ENCODE measurements at regions not wholly inside any gene's neighbourhood (a gene's known extent, or its start where the extent isn't known, plus 50 kb on each side); places are given as distances from the start of the nearest gene placed in this dataset.

DNA sequence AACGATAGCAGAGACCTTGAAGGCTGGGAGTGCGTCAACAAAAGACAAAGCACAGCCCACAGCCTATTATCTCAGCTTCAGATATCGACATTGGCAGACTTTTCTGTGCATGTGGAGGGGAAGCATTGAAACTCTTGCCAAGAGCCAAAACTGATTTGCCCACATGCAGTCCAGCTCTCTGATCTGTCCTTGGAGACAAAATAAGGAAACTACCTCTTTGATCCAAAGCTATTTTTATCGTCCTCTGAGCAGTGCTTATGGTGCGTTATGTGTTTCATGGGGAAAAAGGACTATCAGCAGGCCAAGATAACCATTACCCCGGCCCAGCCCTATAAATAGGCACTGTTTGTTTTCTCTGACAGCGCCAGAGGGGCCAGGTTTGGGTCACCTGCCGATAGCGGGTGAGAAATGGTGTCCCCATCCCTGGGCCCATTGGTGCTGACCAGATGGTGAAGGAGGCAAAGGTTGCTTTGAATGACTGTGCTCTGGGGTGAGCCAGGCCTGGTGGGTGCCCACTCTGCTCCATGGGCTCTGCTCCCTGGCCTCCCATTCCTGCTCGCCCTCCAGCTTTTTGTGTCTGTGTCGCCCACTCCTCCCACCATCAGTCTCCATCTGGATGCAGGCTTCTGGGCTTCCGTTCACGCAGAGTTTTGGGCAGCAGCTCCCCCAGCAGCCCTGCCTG lies 176.1 kb upstream of the HS6ST1 start:
- Histone ChIP-seq H3K36me3 (ENCODE audit: control insufficient read depth, insufficient read depth, low read length) (no peaks in the 10 kb centered on the region), H3K4me3 (ENCODE audit: low read depth, low read length) (no peak overlapping the region), H3K27me3 (ENCODE audit: control insufficient read depth, insufficient read depth, low read length) (peaks cover 7% of the 10 kb centered on the region), H3K9me3 (ENCODE audit: control insufficient read depth, insufficient read depth, low read length) (no peaks in the 10 kb centered on the region), H3K4me1 (ENCODE audit: control insufficient read depth, insufficient read depth, low read length) (peaks cover 22% of the 10 kb centered on the region), H3K9ac (ENCODE audit: low read depth, low read length) (no peak overlapping the region)

- H3K27me3 ChIP-seq (ENCODE audit: control insufficient read depth, insufficient read depth, low read length): peaks cover 7% of the 10 kb centered on the region
- H3K4me1 ChIP-seq (ENCODE audit: control insufficient read depth, insufficient read depth, low read length): peaks cover 9% of the 10 kb centered on the region
- no peaks in the 10 kb centered on the region for H3K36me3 ChIP-seq (ENCODE audit: control insufficient read depth, insufficient read depth, low read length)
- no peak overlapping the region for H3K4me3 ChIP-seq (ENCODE audit: low read depth, low read length)
- H3K9ac ChIP-seq (ENCODE audit: low read depth, low read length): no peak overlapping the region
- no peaks in the 10 kb centered on the region for H3K9me3 ChIP-seq (ENCODE audit: control insufficient read depth, insufficient read depth, low read length)
These were observed 177.4 kb upstream of the HS6ST1 start for GRCh38 chr2:128495996-128496547.

DNA sequence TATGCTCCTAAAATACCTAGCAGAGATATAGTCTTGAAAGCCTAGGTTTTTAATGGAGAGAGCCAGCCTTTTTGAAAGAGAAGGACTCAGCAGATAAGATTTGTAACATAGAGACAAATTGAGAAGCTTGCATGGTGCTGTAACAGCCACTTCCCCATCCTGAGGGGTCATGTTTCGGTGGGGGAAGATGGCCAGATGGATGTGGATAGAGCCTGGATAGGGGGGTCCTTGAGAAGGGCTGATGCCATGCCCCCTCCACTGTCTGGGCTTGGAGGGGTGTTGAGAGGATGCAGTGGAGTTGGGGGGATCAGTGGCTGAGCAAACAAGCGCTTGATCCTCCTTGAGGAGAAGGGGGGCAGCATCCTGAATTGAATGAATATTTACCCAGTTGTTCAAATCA lies 178.0 kb upstream of the HS6ST1 start:
- Histone ChIP-seq H3K27me3 (ENCODE audit: control insufficient read depth, insufficient read depth, low read length) (peaks cover 7% of the 10 kb centered on the region), H3K4me1 (ENCODE audit: control insufficient read depth, insufficient read depth, low read length) (peaks cover 3% of the 10 kb centered on the region), H3K9me3 (ENCODE audit: control insufficient read depth, insufficient read depth, low read length) (no peaks in the 10 kb centered on the region), H3K9ac (ENCODE audit: low read depth, low read length) (no peak overlapping the region), H3K36me3 (ENCODE audit: control insufficient read depth, insufficient read depth, low read length) (no peaks in the 10 kb centered on the region), H3K4me3 (ENCODE audit: low read depth, low read length) (no peak overlapping the region)

DNA sequence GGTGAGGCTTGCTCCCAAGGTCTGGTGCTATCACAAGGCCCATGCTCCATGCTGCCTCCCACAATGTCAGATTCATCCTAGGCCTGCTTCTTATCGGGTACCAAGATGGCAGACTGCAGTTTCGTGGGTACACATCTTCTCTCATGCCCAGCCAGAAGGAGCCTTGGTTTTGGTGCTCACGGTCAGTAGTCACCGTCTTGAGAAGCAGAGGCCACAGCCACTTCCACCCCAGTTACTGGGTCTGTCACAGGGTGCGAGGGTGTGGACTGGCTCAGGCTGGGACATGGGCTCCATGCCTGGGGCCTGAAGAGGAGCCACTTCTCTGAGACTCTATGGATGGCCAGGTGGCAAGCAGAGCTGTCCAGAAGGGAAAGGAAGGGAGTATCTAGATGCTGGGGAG lies 178.8 kb upstream of the HS6ST1 start:
- Histone ChIP-seq H3K9ac (ENCODE audit: low read depth, low read length) (no peak overlapping the region), H3K36me3 (ENCODE audit: control insufficient read depth, insufficient read depth, low read length) (no peaks in the 10 kb centered on the region), H3K4me3 (ENCODE audit: low read depth, low read length) (no peak overlapping the region), H3K27me3 (ENCODE audit: control insufficient read depth, insufficient read depth, low read length) (peaks cover 7% of the 10 kb centered on the region), H3K4me1 (ENCODE audit: control insufficient read depth, insufficient read depth, low read length) (peaks cover 2% of the 10 kb centered on the region), H3K9me3 (ENCODE audit: control insufficient read depth, insufficient read depth, low read length) (no peaks in the 10 kb centered on the region)

DNA sequence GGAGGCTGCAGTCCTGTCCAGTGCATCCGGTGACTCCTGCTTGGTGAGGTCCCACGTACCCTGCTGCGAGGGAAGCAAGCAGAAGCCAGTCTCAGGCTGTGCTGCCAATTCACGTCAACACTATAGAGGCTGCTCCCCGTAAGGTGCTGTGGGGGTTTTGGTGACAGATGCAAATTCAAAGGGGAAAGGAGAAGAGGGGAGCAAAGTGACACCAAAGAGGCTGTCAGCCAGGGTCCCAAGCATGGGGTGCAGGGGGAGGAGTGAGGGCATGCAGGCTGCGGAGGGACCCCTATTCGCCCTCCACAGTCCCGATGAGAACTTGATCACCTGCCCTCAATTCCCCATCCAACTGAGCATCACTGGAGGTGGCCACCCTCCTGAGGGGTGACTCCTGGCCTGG lies 179.4 kb upstream of the HS6ST1 start:
- H3K9ac ChIP-seq (ENCODE audit: low read depth, low read length): no peak overlapping the region
- H3K4me3 ChIP-seq (ENCODE audit: low read depth, low read length): no peak overlapping the region
- H3K4me1 ChIP-seq (ENCODE audit: control insufficient read depth, insufficient read depth, low read length): no peaks in the 10 kb centered on the region
- peaks cover 7% of the 10 kb centered on the region for H3K27me3 ChIP-seq (ENCODE audit: control insufficient read depth, insufficient read depth, low read length)
- H3K9me3 ChIP-seq (ENCODE audit: control insufficient read depth, insufficient read depth, low read length): no peaks in the 10 kb centered on the region
- no peaks in the 10 kb centered on the region for H3K36me3 ChIP-seq (ENCODE audit: control insufficient read depth, insufficient read depth, low read length)

DNA sequence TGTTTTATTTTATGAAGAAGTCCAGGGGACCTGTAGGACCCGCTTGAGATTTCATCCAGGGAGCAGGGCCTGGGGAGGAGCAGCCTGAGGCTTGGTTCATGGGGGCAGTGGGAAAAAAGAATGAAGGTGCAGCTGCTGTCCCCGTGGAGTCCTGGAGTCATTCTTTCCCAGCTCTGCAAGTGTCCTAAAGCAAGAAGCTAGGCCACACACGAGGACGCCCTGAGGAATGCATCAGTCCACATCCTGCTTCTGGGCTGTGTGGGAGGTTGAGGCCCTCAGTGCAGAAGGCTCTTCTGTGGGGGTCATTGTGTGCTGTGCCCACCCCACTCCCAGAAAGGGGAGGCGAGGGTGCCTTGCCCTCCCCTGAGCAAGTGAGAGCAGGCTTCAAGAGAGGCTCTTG lies 179.9 kb upstream of the HS6ST1 start:
- H3K9me3 ChIP-seq (ENCODE audit: control insufficient read depth, insufficient read depth, low read length): no peaks in the 10 kb centered on the region
- no peak overlapping the region for H3K4me3 ChIP-seq (ENCODE audit: low read depth, low read length)
- H3K27me3 ChIP-seq (ENCODE audit: control insufficient read depth, insufficient read depth, low read length): peaks cover 7% of the 10 kb centered on the region
- H3K36me3 ChIP-seq (ENCODE audit: control insufficient read depth, insufficient read depth, low read length): no peaks in the 10 kb centered on the region
- no peak overlapping the region for H3K9ac ChIP-seq (ENCODE audit: low read depth, low read length)
- no peaks in the 10 kb centered on the region for H3K4me1 ChIP-seq (ENCODE audit: control insufficient read depth, insufficient read depth, low read length)

DNA sequence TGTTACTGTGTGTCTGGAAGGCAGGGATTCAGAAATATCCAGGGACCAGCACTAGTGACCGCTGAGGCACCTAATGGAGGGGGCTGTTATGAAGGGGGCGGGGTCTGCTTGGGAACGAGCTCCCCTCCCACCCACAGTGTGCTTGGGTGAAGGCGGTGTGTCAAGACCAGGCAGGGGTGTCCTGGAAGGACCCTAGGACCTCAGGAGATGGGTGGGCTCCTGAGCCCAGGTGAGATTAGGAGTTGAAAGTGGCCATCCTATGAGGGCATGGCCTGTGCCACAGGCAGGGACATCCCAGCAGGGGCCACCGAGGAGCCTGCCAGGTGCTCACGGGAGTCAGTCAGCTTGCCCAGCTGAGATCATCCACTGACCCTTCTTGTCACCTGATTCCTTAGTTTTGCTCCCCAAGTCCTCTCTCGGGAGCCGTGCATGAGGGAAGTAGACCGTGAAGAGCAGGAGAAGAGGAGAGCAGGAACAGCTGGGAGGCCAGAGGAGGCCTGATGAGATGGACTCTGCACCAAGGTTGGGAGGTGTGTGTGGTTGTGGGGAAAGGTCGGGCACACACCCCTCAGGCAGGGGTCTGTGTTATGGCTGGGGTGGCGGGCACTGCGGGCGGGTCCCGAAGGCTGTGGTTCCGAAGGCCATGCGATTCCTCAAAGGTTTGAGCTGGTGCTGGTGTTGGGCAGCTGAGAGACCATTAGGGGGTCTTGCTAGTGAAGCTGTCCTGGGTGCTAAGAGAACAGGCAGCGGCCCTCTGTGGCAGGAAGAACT lies 180.9 kb upstream of the HS6ST1 start:
- no peak overlapping the region for H3K4me3 ChIP-seq (ENCODE audit: low read depth, low read length)
- H3K4me1 ChIP-seq (ENCODE audit: control insufficient read depth, insufficient read depth, low read length): no peaks in the 10 kb centered on the region
- peaks cover 3% of the 10 kb centered on the region for H3K27me3 ChIP-seq (ENCODE audit: control insufficient read depth, insufficient read depth, low read length)
- H3K9me3 ChIP-seq (ENCODE audit: control insufficient read depth, insufficient read depth, low read length): no peaks in the 10 kb centered on the region
- no peak overlapping the region for H3K9ac ChIP-seq (ENCODE audit: low read depth, low read length)
- no peaks in the 10 kb centered on the region for H3K36me3 ChIP-seq (ENCODE audit: control insufficient read depth, insufficient read depth, low read length)

GRCh38 chr2:128500138-128500800 lies 181.6 kb upstream of the HS6ST1 start:
- Histone ChIP-seq H3K36me3 (ENCODE audit: control insufficient read depth, insufficient read depth, low read length) (no peaks in the 10 kb centered on the region), H3K27me3 (ENCODE audit: control insufficient read depth, insufficient read depth, low read length) (peaks cover 3% of the 10 kb centered on the region), H3K9me3 (ENCODE audit: control insufficient read depth, insufficient read depth, low read length) (no peaks in the 10 kb centered on the region), H3K4me1 (ENCODE audit: control insufficient read depth, insufficient read depth, low read length) (no peaks in the 10 kb centered on the region), H3K4me3 (ENCODE audit: low read depth, low read length) (no peak overlapping the region), H3K9ac (ENCODE audit: low read depth, low read length) (no peak overlapping the region)

GRCh38 chr2:128501006-128501690 lies 182.5 kb upstream of the HS6ST1 start:
- no peaks in the 10 kb centered on the region for H3K9me3 ChIP-seq (ENCODE audit: control insufficient read depth, insufficient read depth, low read length)
- H3K4me3 ChIP-seq (ENCODE audit: low read depth, low read length): no peak overlapping the region
- H3K27me3 ChIP-seq (ENCODE audit: control insufficient read depth, insufficient read depth, low read length): peaks cover 3% of the 10 kb centered on the region
- H3K9ac ChIP-seq (ENCODE audit: low read depth, low read length): no peak overlapping the region
- H3K36me3 ChIP-seq (ENCODE audit: control insufficient read depth, insufficient read depth, low read length): no peaks in the 10 kb centered on the region
- no peaks in the 10 kb centered on the region for H3K4me1 ChIP-seq (ENCODE audit: control insufficient read depth, insufficient read depth, low read length)

GRCh38 chr2:128501700-128502099 lies 183.0 kb upstream of the HS6ST1 start:
- Histone ChIP-seq H3K9me3 (ENCODE audit: control insufficient read depth, insufficient read depth, low read length) (no peaks in the 10 kb centered on the region), H3K9ac (ENCODE audit: low read depth, low read length) (no peak overlapping the region), H3K27me3 (ENCODE audit: control insufficient read depth, insufficient read depth, low read length) (peaks cover 3% of the 10 kb centered on the region), H3K4me3 (ENCODE audit: low read depth, low read length) (no peak overlapping the region), H3K36me3 (ENCODE audit: control insufficient read depth, insufficient read depth, low read length) (no peaks in the 10 kb centered on the region), H3K4me1 (ENCODE audit: control insufficient read depth, insufficient read depth, low read length) (no peaks in the 10 kb centered on the region)

DNA sequence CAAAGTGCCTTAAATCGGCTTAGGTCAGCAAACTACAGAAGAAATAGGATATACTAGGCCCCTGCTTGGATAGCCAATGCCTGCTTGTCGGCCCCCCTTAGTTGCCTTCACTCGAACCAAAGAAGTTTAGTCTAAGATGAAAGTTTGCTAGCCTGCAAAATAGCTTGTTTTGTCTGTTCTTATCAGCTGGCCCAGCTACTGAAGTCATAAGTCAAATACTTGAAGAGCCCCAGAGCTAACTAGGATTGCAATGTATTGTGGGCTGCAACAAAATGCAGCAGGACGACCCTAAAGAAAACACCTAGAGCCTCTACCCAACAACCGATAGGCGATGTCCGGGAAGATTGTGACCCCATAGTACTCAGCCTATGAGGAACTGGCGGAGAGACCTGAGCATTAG lies 183.5 kb upstream of the HS6ST1 start:
- H3K4me3 ChIP-seq (ENCODE audit: low read depth, low read length): no peak overlapping the region
- no peaks in the 10 kb centered on the region for H3K4me1 ChIP-seq (ENCODE audit: control insufficient read depth, insufficient read depth, low read length)
- peaks cover 3% of the 10 kb centered on the region for H3K27me3 ChIP-seq (ENCODE audit: control insufficient read depth, insufficient read depth, low read length)
- no peak overlapping the region for H3K9ac ChIP-seq (ENCODE audit: low read depth, low read length)
- H3K36me3 ChIP-seq (ENCODE audit: control insufficient read depth, insufficient read depth, low read length): no peaks in the 10 kb centered on the region
- H3K9me3 ChIP-seq (ENCODE audit: control insufficient read depth, insufficient read depth, low read length): no peaks in the 10 kb centered on the region
